Body of pancreas (tissue), 4 donors: ENCODE measurements at regions not wholly inside any gene's neighbourhood (a gene's known extent, or its start where the extent isn't known, plus 50 kb on each side); places are given as distances from the start of the nearest gene placed in this dataset.

ENCODE experiments used
- POLR2A ChIP-seq, 3 donors: fragments of 450-650 bp; IDR thresholded peaks; one replicate each; pipeline ENCODE4 v1.6.1; 2016; ENCODE audit warnings: antibody characterized with exemption in 3 of 3, mild to moderate bottlenecking in 2 of 3
- TF ChIP-seq, protein P1 (sequence below), 7 experiments: fragments of 450-650 bp in 4 of 7; fragments of 200-600 bp in 3 of 7; sonication (generic) in 3 of 7; IDR thresholded peaks; one replicate each; pipeline ENCODE4 v1.5.1; 2016 to 2019; ENCODE audit warnings: antibody characterized with exemption in 7 of 7

DNA sequence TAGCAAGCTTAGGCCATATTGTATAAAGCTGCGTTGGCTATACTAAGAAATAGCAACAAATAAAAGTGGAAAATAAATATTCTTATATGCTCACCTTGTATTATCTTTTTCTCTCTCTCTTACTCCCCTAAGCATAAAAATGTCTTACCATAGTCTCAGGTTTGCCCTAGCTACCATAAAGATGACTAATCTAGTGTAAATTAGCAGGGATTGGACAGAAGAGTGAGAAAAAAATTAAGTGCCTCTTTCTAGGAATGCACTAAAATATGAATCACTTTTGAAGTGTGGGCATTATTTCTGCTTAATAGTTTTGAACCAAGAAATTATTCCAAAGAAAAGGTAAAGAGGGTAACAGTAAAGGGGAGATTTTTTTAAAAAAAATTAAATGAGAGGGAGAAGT, 201.3 kb downstream of the HINT1 start:
- TF ChIP-seq, protein P1, sequence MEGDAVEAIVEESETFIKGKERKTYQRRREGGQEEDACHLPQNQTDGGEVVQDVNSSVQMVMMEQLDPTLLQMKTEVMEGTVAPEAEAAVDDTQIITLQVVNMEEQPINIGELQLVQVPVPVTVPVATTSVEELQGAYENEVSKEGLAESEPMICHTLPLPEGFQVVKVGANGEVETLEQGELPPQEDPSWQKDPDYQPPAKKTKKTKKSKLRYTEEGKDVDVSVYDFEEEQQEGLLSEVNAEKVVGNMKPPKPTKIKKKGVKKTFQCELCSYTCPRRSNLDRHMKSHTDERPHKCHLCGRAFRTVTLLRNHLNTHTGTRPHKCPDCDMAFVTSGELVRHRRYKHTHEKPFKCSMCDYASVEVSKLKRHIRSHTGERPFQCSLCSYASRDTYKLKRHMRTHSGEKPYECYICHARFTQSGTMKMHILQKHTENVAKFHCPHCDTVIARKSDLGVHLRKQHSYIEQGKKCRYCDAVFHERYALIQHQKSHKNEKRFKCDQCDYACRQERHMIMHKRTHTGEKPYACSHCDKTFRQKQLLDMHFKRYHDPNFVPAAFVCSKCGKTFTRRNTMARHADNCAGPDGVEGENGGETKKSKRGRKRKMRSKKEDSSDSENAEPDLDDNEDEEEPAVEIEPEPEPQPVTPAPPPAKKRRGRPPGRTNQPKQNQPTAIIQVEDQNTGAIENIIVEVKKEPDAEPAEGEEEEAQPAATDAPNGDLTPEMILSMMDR (IDR thresholded peaks at IDR 0.05), result no peak
- TF ChIP-seq POLR2A (IDR thresholded peaks at IDR 0.05), result no peak
